Mucosa of rectum (tissue), 2 donors: ENCODE measurements at regions not wholly inside any gene's neighbourhood (a gene's known extent, or its start where the extent isn't known, plus 50 kb on each side); places are given as distances from the start of the nearest gene placed in this dataset.
"Not testable (repeated sequence)": the region's sequence is repeated elsewhere in the genome, so short reads cannot be mapped to it uniquely, and the experiment has no call there.

Source experiments
- H3K27ac ChIP-seq, 2 donors: one replicate each; pipeline ENCODE4 v1.7.0; 2013; ENCODE audit warnings: inconsistent platforms in 2 of 2, low read depth in 2 of 2, low read length in 2 of 2
- H3K27me3 ChIP-seq, 2 donors: one replicate each; pipeline ENCODE4 v1.7.0; 2013; ENCODE audit warnings: low read length in 2 of 2; ENCODE audit not compliant: control insufficient read depth in 2 of 2, insufficient read depth in 2 of 2
- H3K36me3 ChIP-seq, 2 donors: one replicate each; pipeline ENCODE4 v1.7.0; 2013; ENCODE audit warnings: low read length in 2 of 2; ENCODE audit not compliant: control insufficient read depth in 2 of 2, insufficient read depth in 2 of 2
- H3K4me1 ChIP-seq, 2 donors: one replicate each; pipeline ENCODE4 v1.7.0; 2013; ENCODE audit warnings: low read length in 2 of 2, mild to moderate bottlenecking in 1 of 2; ENCODE audit not compliant: control insufficient read depth in 2 of 2, insufficient read depth in 2 of 2
- H3K4me3 ChIP-seq, 2 donors: one replicate each; pipeline ENCODE4 v1.7.0; 2013; ENCODE audit warnings: low read length in 2 of 2
- H3K9ac ChIP-seq, 2 donors: one replicate each; pipeline ENCODE4 v1.7.0; 2013; ENCODE audit warnings: low read length in 2 of 2, low read depth in 1 of 2, mild to moderate bottlenecking in 1 of 2
- H3K9me3 ChIP-seq, 2 donors: one replicate each; pipeline ENCODE4 v1.7.0; 2013; ENCODE audit warnings: low read length in 2 of 2; ENCODE audit not compliant: control insufficient read depth in 2 of 2
- donor health status: healthy.
- donor health status: Normal muscosa, but diverticular disease.

- Histone ChIP-seq H3K9me3 (no peaks in the 10 kb centered on the region), H3K4me3 (no peak overlapping the region), H3K9ac (no peak overlapping the region), H3K4me1 (no peaks in the 10 kb centered on the region), H3K27me3 (no peaks in the 10 kb centered on the region), H3K36me3 (no peaks in the 10 kb centered on the region), H3K27ac (no peak overlapping the region)
Measured at GRCh38 chr1:90864681-90865080, 147.6 kb upstream of the BARHL2 start.

GRCh38 chr1:90862782-90863181 is 145.7 kb upstream of the BARHL2 start:
- Histone ChIP-seq H3K27ac (no peak overlapping the region), H3K9me3 (no peaks in the 10 kb centered on the region), H3K27me3 (no peaks in the 10 kb centered on the region), H3K9ac (no peak overlapping the region), H3K36me3 (no peaks in the 10 kb centered on the region), H3K4me1 (no peaks in the 10 kb centered on the region), H3K4me3 (no peak overlapping the region)

- H3K27me3 ChIP-seq, H3K4me1 ChIP-seq, H3K36me3 ChIP-seq, H3K9me3 ChIP-seq, H3K27ac ChIP-seq, H3K9ac ChIP-seq, H3K4me3 ChIP-seq: not testable (repeated sequence)
Measured at GRCh38 chr1:90861421-90861820, 144.3 kb upstream of the BARHL2 start.

GRCh38 chr1:90856463-90857007 is 139.4 kb upstream of the BARHL2 start:
- Histone ChIP-seq H3K4me3 (no peak overlapping the region), H3K36me3 (no peaks in the 10 kb centered on the region), H3K9ac (no peak overlapping the region), H3K4me1 (peaks cover 0 to 5% of the 10 kb centered on the region in 2 donors), H3K27me3 (peaks cover 3 to 4% of the 10 kb centered on the region in 2 donors), H3K27ac (no peak overlapping the region), H3K9me3 (no peaks in the 10 kb centered on the region)

- no peak overlapping the region for H3K9ac ChIP-seq
- H3K36me3 ChIP-seq, result no peaks in the 10 kb centered on the region
- H3K27ac ChIP-seq, result no peak overlapping the region
- H3K9me3 ChIP-seq, result no peaks in the 10 kb centered on the region
- peaks cover 5 to 6% of the 10 kb centered on the region in 2 donors for H3K4me1 ChIP-seq
- H3K4me3 ChIP-seq, result no peak overlapping the region
- H3K27me3 ChIP-seq, result peaks cover 8 to 9% of the 10 kb centered on the region in 2 donors
Measured at GRCh38 chr1:90854397-90854924, 137.4 kb upstream of the BARHL2 start.

GRCh38 chr1:90851711-90852050 is 134.6 kb upstream of the BARHL2 start:
- H3K27ac ChIP-seq, result no peak overlapping the region
- no peaks in the 10 kb centered on the region for H3K36me3 ChIP-seq
- H3K4me3 ChIP-seq, result peak overlapping the region; percentile 25 to 68
- H3K27me3 ChIP-seq, result peaks cover 8 to 9% of the 10 kb centered on the region in 2 donors
- no peaks in the 10 kb centered on the region for H3K9me3 ChIP-seq
- peak overlapping the region in 1 of 2 donors; percentile 2 for H3K9ac ChIP-seq
- H3K4me1 ChIP-seq, result peaks cover 5 to 6% of the 10 kb centered on the region in 2 donors

GRCh38 chr1:90850898-90851710 is 134.0 kb upstream of the BARHL2 start:
- Histone ChIP-seq H3K27me3 (peaks cover 8 to 9% of the 10 kb centered on the region in 2 donors), H3K27ac (no peak overlapping the region), H3K9ac (peak overlapping the region in 1 of 2 donors; percentile 68)

GRCh38 chr1:90850181-90850897 is 133.2 kb upstream of the BARHL2 start:
- H3K27me3 ChIP-seq, result peaks cover 8% of the 10 kb centered on the region in 2 donors
- peak overlapping the region; percentile 43 to 68 for H3K9ac ChIP-seq
- peaks cover 5 to 6% of the 10 kb centered on the region in 2 donors for H3K4me1 ChIP-seq
- no peaks in the 10 kb centered on the region for H3K9me3 ChIP-seq
- no peaks in the 10 kb centered on the region for H3K36me3 ChIP-seq
- no peak overlapping the region for H3K27ac ChIP-seq
- peak overlapping the region; percentile 78 to 79 for H3K4me3 ChIP-seq

More at GRCh38 chr1:90850898-90851710, 134.0 kb upstream of the BARHL2 start:
- Histone ChIP-seq H3K4me3 (peak overlapping the region; percentile 78 to 79), H3K9me3 (no peaks in the 10 kb centered on the region), H3K36me3 (no peaks in the 10 kb centered on the region), H3K4me1 (peaks cover 5 to 6% of the 10 kb centered on the region in 2 donors)

GRCh38 chr1:90841473-90841872 is 124.4 kb upstream of the BARHL2 start:
- Histone ChIP-seq H3K9me3 (no peaks in the 10 kb centered on the region), H3K27ac (no peak overlapping the region), H3K36me3 (no peaks in the 10 kb centered on the region), H3K9ac (no peak overlapping the region), H3K4me1 (no peaks in the 10 kb centered on the region), H3K27me3 (peaks cover 6 to 23% of the 10 kb centered on the region in 2 donors), H3K4me3 (no peak overlapping the region)

GRCh38 chr1:90840352-90840751 is 123.2 kb upstream of the BARHL2 start:
- H3K36me3 ChIP-seq, result no peaks in the 10 kb centered on the region

More at GRCh38 chr1:90840352-90840751, 123.2 kb upstream of the BARHL2 start:
- Histone ChIP-seq H3K9me3 (no peaks in the 10 kb centered on the region), H3K9ac (no peak overlapping the region), H3K4me1 (peaks cover 0 to 8% of the 10 kb centered on the region in 2 donors), H3K27me3 (peaks cover 17 to 32% of the 10 kb centered on the region in 2 donors), H3K4me3 (no peak overlapping the region), H3K27ac (no peak overlapping the region)
